ENCODE measurements at regions not wholly inside any gene's neighbourhood (a gene's known extent, or its start where the extent isn't known, plus 50 kb on each side); places are given as distances from the start of the nearest gene placed in this dataset.

DNA sequence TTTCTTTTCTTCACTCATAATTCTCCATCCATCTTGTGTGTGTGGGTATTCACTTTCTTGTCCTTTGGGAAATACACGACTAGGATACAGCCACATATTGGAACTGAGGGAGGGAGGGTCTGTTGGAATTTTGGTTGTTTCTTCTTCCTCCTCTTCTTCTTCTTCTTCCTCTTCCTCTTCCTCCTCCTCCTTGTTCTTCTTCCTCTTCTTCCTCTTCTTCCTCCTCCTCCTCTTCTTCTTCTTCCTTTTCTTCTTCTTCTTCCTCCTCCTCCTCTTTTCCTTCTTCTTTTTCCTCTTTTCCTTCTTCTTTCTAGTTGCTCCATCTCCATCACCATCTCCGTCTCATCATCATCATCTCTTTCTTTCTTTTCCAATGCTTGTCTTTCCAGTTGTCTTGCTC lies 1307.3 kb upstream of the ZEB2 start:
- ChIA-PET CTCF (no interaction called here), POLR2A (interaction anchor here (0.7 kb wide), 1 partner anchor 43 kb away, joined by 3 read pairs; no protein-coding TSS in a partner anchor)
- ATAC-seq (ENCODE audit: poor library complexity) (no peak), DNase-seq (no peak)
- Mint-ChIP-seq H3K9me3 (peaks cover 7% of the 10 kb centered on the region), H3K4me3 (no peak overlapping the region), H3K36me3 (ENCODE audit: low read depth) (no peaks in the 10 kb centered on the region), H3K27me3 (peaks cover 4% of the 10 kb centered on the region), H3K4me1 (ENCODE audit: low read depth) (no peaks in the 10 kb centered on the region), H3K27ac (no peak overlapping the region)
- Histone ChIP-seq H3K4me3 (ENCODE audit: low read length) (no peak overlapping the region), H3K27ac (ENCODE audit: low read depth in 1 of 2, low read length in 2 of 2) (no peak overlapping the region), H3K36me3 (ENCODE audit: insufficient read depth, low read length) (no peaks in the 10 kb centered on the region), H3K9me3 (ENCODE audit: control insufficient read depth in 1 of 2, insufficient read depth in 1 of 2, low read length in 2 of 2) (no peaks in the 10 kb centered on the region), H3K4me1 (ENCODE audit: insufficient read depth, low read length) (no peaks in the 10 kb centered on the region), H3K27me3 (ENCODE audit: control insufficient read depth in 1 of 2, insufficient read depth in 2 of 2, low read length in 2 of 2) (no peaks in the 10 kb centered on the region)
- TF ChIP-seq, protein P1, sequence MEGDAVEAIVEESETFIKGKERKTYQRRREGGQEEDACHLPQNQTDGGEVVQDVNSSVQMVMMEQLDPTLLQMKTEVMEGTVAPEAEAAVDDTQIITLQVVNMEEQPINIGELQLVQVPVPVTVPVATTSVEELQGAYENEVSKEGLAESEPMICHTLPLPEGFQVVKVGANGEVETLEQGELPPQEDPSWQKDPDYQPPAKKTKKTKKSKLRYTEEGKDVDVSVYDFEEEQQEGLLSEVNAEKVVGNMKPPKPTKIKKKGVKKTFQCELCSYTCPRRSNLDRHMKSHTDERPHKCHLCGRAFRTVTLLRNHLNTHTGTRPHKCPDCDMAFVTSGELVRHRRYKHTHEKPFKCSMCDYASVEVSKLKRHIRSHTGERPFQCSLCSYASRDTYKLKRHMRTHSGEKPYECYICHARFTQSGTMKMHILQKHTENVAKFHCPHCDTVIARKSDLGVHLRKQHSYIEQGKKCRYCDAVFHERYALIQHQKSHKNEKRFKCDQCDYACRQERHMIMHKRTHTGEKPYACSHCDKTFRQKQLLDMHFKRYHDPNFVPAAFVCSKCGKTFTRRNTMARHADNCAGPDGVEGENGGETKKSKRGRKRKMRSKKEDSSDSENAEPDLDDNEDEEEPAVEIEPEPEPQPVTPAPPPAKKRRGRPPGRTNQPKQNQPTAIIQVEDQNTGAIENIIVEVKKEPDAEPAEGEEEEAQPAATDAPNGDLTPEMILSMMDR (IDR thresholded peaks at IDR 0.05): no peak
- intact Hi-C loops (cut with DNase I, micrococcal nuclease): no loop called here

DNA sequence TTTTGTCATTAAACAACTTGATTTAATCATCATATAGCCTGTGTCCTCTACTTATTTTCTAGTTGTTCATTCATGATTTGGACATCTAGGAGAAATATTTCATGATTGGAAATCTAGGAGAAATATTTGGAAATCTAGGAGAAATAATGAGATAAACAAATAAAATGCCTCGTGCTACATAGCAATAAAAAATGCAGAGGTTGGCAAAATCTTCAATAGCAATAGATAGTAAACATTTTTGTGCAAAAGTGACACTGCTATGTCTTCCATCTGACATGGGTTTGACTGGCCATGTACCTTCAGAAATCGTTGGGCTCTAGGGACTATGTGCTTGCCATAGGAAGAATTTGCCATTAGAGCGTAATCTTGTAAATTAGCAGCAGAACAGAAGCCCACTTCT lies 1304.5 kb upstream of the ZEB2 start:
- CTCF ChIA-PET: no interaction called here
- intact Hi-C loops (cut with DNase I, micrococcal nuclease): no loop called here
- POLR2A ChIA-PET: no interaction called here
- Histone ChIP-seq H3K36me3 (ENCODE audit: insufficient read depth, low read length) (no peaks in the 10 kb centered on the region), H3K27ac (ENCODE audit: low read depth in 1 of 2, low read length in 2 of 2) (no peak overlapping the region), H3K4me1 (ENCODE audit: insufficient read depth, low read length) (no peaks in the 10 kb centered on the region), H3K4me3 (ENCODE audit: low read length) (no peak overlapping the region), H3K27me3 (ENCODE audit: control insufficient read depth in 1 of 2, insufficient read depth in 2 of 2, low read length in 2 of 2) (no peaks in the 10 kb centered on the region), H3K9me3 (ENCODE audit: control insufficient read depth in 1 of 2, insufficient read depth in 1 of 2, low read length in 2 of 2) (no peaks in the 10 kb centered on the region)
- Mint-ChIP-seq H3K9me3 (peaks cover 7% of the 10 kb centered on the region), H3K27me3 (peaks cover 4% of the 10 kb centered on the region), H3K4me3 (no peak overlapping the region), H3K36me3 (ENCODE audit: low read depth) (no peaks in the 10 kb centered on the region), H3K4me1 (ENCODE audit: low read depth) (no peaks in the 10 kb centered on the region), H3K27ac (no peak overlapping the region)
- DNase-seq (no peak), ATAC-seq (ENCODE audit: poor library complexity) (no peak)
- TF ChIP-seq, protein P1 (IDR thresholded peaks at IDR 0.05): no peak

DNA sequence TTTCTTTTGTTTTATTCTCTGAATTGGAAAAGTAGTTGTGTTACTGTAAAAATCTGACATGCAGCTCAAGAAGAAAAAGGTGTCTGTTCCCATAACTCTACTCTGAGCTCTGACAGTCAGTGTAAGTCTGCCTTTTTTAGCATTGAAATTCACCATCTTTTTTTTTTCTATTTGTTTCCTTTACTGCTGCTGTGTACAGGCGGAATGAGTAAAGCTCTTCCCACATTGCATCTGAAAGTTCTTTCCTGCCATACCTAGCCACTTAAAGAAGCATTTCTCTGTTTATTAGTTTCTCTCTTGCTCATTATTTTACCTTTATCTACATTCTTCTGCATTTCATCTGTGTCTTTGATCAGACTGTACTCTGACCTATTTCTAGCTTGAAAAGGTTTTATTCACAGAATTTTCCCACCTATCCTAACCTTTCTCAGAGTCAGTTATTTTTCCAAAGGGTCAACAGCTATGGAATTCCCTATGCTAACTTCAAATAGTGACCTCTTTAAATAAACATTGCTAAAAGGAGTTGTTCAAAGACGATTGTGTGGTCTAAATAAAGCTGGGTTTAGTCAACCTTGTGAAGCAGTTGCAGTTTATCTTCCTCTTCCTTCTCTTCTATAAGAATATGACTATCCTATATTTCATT lies 1303.1 kb upstream of the ZEB2 start:
- DNase-seq (no peak), ATAC-seq (ENCODE audit: poor library complexity) (no peak)
- H3K36me3 ChIP-seq (ENCODE audit: insufficient read depth, low read length): no peaks in the 10 kb centered on the region
- ChIA-PET CTCF (no interaction called here), POLR2A (no interaction called here)
- Mint-ChIP-seq H3K27me3 (no peaks in the 10 kb centered on the region), H3K4me1 (ENCODE audit: low read depth) (no peaks in the 10 kb centered on the region), H3K9me3 (peaks cover 5% of the 10 kb centered on the region), H3K36me3 (ENCODE audit: low read depth) (no peaks in the 10 kb centered on the region), H3K4me3 (no peak overlapping the region), H3K27ac (no peak overlapping the region)
- no peaks in the 10 kb centered on the region for H3K27me3 ChIP-seq (ENCODE audit: control insufficient read depth in 1 of 2, insufficient read depth in 2 of 2, low read length in 2 of 2)
- TF ChIP-seq, protein P1 (IDR thresholded peaks at IDR 0.05): no peak
- no peak overlapping the region for H3K4me3 ChIP-seq (ENCODE audit: low read length)
- no peak overlapping the region for H3K27ac ChIP-seq (ENCODE audit: low read depth in 1 of 2, low read length in 2 of 2)
- H3K9me3 ChIP-seq (ENCODE audit: control insufficient read depth in 1 of 2, insufficient read depth in 1 of 2, low read length in 2 of 2): no peaks in the 10 kb centered on the region
- intact Hi-C loops (cut with DNase I, micrococcal nuclease): no loop called here
- H3K4me1 ChIP-seq (ENCODE audit: insufficient read depth, low read length): no peaks in the 10 kb centered on the region
